GM12878 (cell line): ENCODE measurements at regions not wholly inside any gene's neighbourhood (a gene's known extent, or its start where the extent isn't known, plus 50 kb on each side); places are given as distances from the start of the nearest gene placed in this dataset.

Experiments
- ATAC-seq: fragments of 200-7000 bp; cut with Tn5 transposase; 3 replicates; pipeline ENCODE4 v1.9.1; 2020; ENCODE audit warnings: mild to moderate bottlenecking, moderate library complexity
- BruUV-seq: library from RNA; stranded (reverse); fragments of 400-500 nt; replicated peaks from 2 replicates; lab custom pipeline; 2021; lab: Mats Ljungman, UMichigan
- CTCF ChIA-PET: fragments of 300-600 bp; sonication (Branson Sonifier 250); formaldehyde crosslinking; extraction: SDS; loops from one replicate; lab custom pipeline; 2021; ENCODE audit warnings: inconsistent platforms; lab: Yijun Ruan, JAX
- POLR2A ChIA-PET: fragments of 350-600 bp; formaldehyde crosslinking; extraction: SDS; loops from one replicate; lab custom pipeline; 2021; ENCODE audit warnings: inconsistent platforms; lab: Charles Lee
- RAD21 ChIA-PET: fragments of 300-600 bp; sonication (Branson Sonifier 250); formaldehyde crosslinking; loops from one replicate; lab custom pipeline; 2023; ENCODE audit warnings: antibody characterized with exemption; ENCODE audit not compliant: unreplicated experiment; lab: Charles Lee
- SMC1A ChIA-PET: fragments of 300-600 bp; sonication (Branson Sonifier 250); formaldehyde crosslinking; loops from one replicate; lab custom pipeline; 2023; ENCODE audit not compliant: unreplicated experiment, uncharacterized antibody; lab: Charles Lee
- DNase-seq: peaks from one replicate; pipeline ENCODE4 v3.0.0-alpha.2; 2011; ENCODE audit warnings: low read depth, low spot score
- FAIRE-seq: peaks from 3 replicates; lab custom pipeline; 2011; peaks lifted over from hg19 to GRCh38; lab: Jason Lieb, UNC
- H2AFZ ChIP-seq: 2 replicates; pipeline ENCODE4 v1.6.0; 2011; ENCODE audit warnings: low read depth, low read length, control low read depth; ENCODE audit not compliant: control insufficient read depth
- H3K27ac ChIP-seq: 2 replicates; pipeline ENCODE4 v1.5.1; 2011; ENCODE audit warnings: control low read depth; ENCODE audit not compliant: control insufficient read depth, insufficient read depth
- H3K27me3 ChIP-seq, 2 experiments: replicated peaks in 1 of 2; 2 replicates each; pipeline versions ENCODE4 v1.6.0 to v1.6.1; 2011; ENCODE audit warnings: low read length in 1 of 2; ENCODE audit not compliant: control insufficient read depth in 2 of 2, insufficient read depth in 2 of 2
- H3K36me3 ChIP-seq, 2 experiments: 2 replicates each; pipeline ENCODE4 v1.5.1; 2011; ENCODE audit warnings: low read length in 1 of 2; ENCODE audit not compliant: control insufficient read depth in 2 of 2, insufficient read depth in 2 of 2
- H3K4me1 ChIP-seq: 2 replicates; pipeline ENCODE4 v1.6.1; 2011; ENCODE audit warnings: mild to moderate bottlenecking, low read length, moderate library complexity, mixed read lengths; ENCODE audit not compliant: control insufficient read depth, insufficient read depth
- H3K4me2 ChIP-seq: 2 replicates; pipeline ENCODE4 v1.6.0; 2011; ENCODE audit warnings: control low read depth; ENCODE audit not compliant: control insufficient read depth, insufficient read depth
- H3K4me3 ChIP-seq: fragments of 200-600 bp; sonication (generic); 2 replicates; pipeline ENCODE4 v1.5.1; 2016
- H3K79me2 ChIP-seq: 2 replicates; pipeline ENCODE4 v1.6.0; 2011; ENCODE audit warnings: low read length; ENCODE audit not compliant: control insufficient read depth, insufficient read depth
- H3K9ac ChIP-seq: 2 replicates; pipeline ENCODE4 v1.8.0; 2011; ENCODE audit warnings: low read length, control low read depth, mixed read lengths; ENCODE audit not compliant: control insufficient read depth, insufficient read depth
- H3K9me3 ChIP-seq: replicated peaks from 3 replicates; pipeline ENCODE4 v1.5.1; 2011; ENCODE audit warnings: mild to moderate bottlenecking, low read length; ENCODE audit not compliant: control insufficient read depth, insufficient read depth
- H4K20me1 ChIP-seq: 2 replicates; pipeline ENCODE4 v1.6.0; 2011; ENCODE audit not compliant: control insufficient read depth, insufficient read depth
- CBFB ChIP-seq: IDR thresholded peaks from 2 replicates; pipeline ENCODE4 v1.6.1; 2016; ENCODE audit warnings: antibody characterized with exemption, low read depth
- IRF4 ChIP-seq: IDR thresholded peaks from 2 replicates; pipeline ENCODE4 v1.6.1; 2011; ENCODE audit warnings: low read depth, low read length
- NFYB ChIP-seq: IDR thresholded peaks from 2 replicates; pipeline ENCODE4 v1.6.1; 2011; ENCODE audit warnings: low read depth, mild to moderate bottlenecking, low read length, improper control_type of control experiment, moderate library complexity; ENCODE audit not compliant: insufficient read depth
- RAD21 ChIP-seq: IDR thresholded peaks from 2 replicates; pipeline ENCODE4 v1.6.1; 2011; ENCODE audit warnings: mild to moderate bottlenecking, low read depth, low read length, moderate library complexity; ENCODE audit not compliant: insufficient read depth
- TCF7 ChIP-seq: IDR thresholded peaks from 2 replicates; pipeline ENCODE4 v1.6.1; 2014; ENCODE audit warnings: antibody characterized with exemption, borderline replicate concordance
- WGBS: methylation state at CpG from one replicate; pipeline ENCODE4 v1.1.6; 2016; ENCODE audit warnings: low lambda C conversion rate; ENCODE audit not compliant: insufficient replicate concordance, insufficient coverage; ENCODE audit errors: missing lambda C conversion rate; 5-methylcytosine and 5-hydroxymethylcytosine counted together
- in situ Hi-C: fragments of 300-500 bp; cut with MboI; formaldehyde crosslinking; loops from 9 replicates; pipeline ENCODE4 v1.14.3; 2018; ENCODE audit warnings: mixed read lengths
- intact Hi-C: fragments of 100-400 bp; cut with micrococcal nuclease; formaldehyde crosslinking; loops from one replicate; pipeline ENCODE4 v1.14.2; 2022; ENCODE audit not compliant: unreplicated experiment
- TF ChIP-seq, protein P1 (sequence below), 3 experiments: IDR thresholded peaks in 2 of 3; conservative IDR thresholded peaks in 1 of 3; 2 replicates each; pipeline ENCODE4 v1.5.1; 2011; ENCODE audit warnings: low read depth in 3 of 3, low read length in 3 of 3, mild to moderate bottlenecking in 3 of 3, control low read depth in 2 of 3, moderate library complexity in 2 of 3, inconsistent platforms in 1 of 3, mixed read lengths in 1 of 3; ENCODE audit not compliant: control insufficient read depth in 2 of 3, insufficient read depth in 1 of 3; ENCODE audit errors: extremely low read depth in 1 of 3
- TF ChIP-seq, protein P2 (sequence below): IDR thresholded peaks from 2 replicates; pipeline ENCODE4 v1.6.1; 2012; ENCODE audit warnings: low read depth, low read length, improper control_type of control experiment
- TF ChIP-seq, protein P3 (sequence below): IDR thresholded peaks from 2 replicates; pipeline ENCODE4 v1.6.1; 2012; ENCODE audit warnings: low read length, inconsistent platforms

GRCh38 chr2:230631470-230631869 is 81.2 kb upstream of the CAB39 start:
- ATAC-seq, result no peak
- H3K9ac ChIP-seq, result no peak overlapping the region
- H3K4me1 ChIP-seq, result peaks cover 3% of the 10 kb centered on the region; the same call in 1 of the 2 replicates
- no peaks in the 10 kb centered on the region for H3K36me3 ChIP-seq
- H3K9me3 ChIP-seq, result no peaks in the 10 kb centered on the region
- H4K20me1 ChIP-seq, result no peaks in the 10 kb centered on the region
- no peak for TF ChIP-seq IRF4
- TF ChIP-seq, protein P1, sequence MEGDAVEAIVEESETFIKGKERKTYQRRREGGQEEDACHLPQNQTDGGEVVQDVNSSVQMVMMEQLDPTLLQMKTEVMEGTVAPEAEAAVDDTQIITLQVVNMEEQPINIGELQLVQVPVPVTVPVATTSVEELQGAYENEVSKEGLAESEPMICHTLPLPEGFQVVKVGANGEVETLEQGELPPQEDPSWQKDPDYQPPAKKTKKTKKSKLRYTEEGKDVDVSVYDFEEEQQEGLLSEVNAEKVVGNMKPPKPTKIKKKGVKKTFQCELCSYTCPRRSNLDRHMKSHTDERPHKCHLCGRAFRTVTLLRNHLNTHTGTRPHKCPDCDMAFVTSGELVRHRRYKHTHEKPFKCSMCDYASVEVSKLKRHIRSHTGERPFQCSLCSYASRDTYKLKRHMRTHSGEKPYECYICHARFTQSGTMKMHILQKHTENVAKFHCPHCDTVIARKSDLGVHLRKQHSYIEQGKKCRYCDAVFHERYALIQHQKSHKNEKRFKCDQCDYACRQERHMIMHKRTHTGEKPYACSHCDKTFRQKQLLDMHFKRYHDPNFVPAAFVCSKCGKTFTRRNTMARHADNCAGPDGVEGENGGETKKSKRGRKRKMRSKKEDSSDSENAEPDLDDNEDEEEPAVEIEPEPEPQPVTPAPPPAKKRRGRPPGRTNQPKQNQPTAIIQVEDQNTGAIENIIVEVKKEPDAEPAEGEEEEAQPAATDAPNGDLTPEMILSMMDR (IDR thresholded peaks at IDR 0.05 in 2 of 3, conservative IDR thresholded peaks at IDR 0.05 in 1 of 3; ENCODE audit: control insufficient read depth in 2 of 3, extremely low read depth in 1 of 3, insufficient read depth in 1 of 3, low read depth in 3 of 3, low read length in 3 of 3), result 0 out of 6 replicates have a peak, but pooled peaks of 1 of the 3 experiments have one; percentile 8
- BruUV-seq, result no TSS peak
- ChIA-PET POLR2A (interaction anchor here (0.9 kb wide), 1 partner anchor 10 kb away, joined by 3 read pairs; no protein-coding TSS in a partner anchor), CTCF (interaction anchor here (0.8 kb wide), 1 partner anchor 11 kb away, joined by 4 read pairs; no protein-coding TSS in a partner anchor), RAD21 (no interaction called here), SMC1A (interaction anchor here (0.8 to 6.5 kb wide), 2 partner anchors 15 to 84 kb away, joined by 3 to 26 read pairs; no protein-coding TSS in a partner anchor)
- intact Hi-C loops, result loop anchor here (5.0 kb wide), 1 partner anchor 166 kb away; no protein-coding TSS in a partner anchor
- no peak overlapping the region for H2AFZ ChIP-seq
- no peaks in the 10 kb centered on the region for H3K79me2 ChIP-seq
- no peak overlapping the region for H3K27ac ChIP-seq
- 55% methylated on average over 4 of the region's 4 CpGs for WGBS
- DNase-seq, result no peak
- no peaks in the 10 kb centered on the region for H3K27me3 ChIP-seq
- in situ Hi-C loops, result no loop called here
- H3K4me2 ChIP-seq, result no peak overlapping the region
- no peak overlapping the region for H3K4me3 ChIP-seq
- no peak for FAIRE-seq

GRCh38 chr2:230634146-230634545 is 78.5 kb upstream of the CAB39 start:
- Histone ChIP-seq H3K9ac (no peak overlapping the region), H3K27ac (no peak overlapping the region), H3K4me3 (no peak overlapping the region), H2AFZ (no peak overlapping the region), H3K9me3 (no peaks in the 10 kb centered on the region), H3K36me3 (no peaks in the 10 kb centered on the region), H3K79me2 (no peaks in the 10 kb centered on the region), H3K4me1 (peaks cover 14% of the 10 kb centered on the region), H3K4me2 (no peak overlapping the region), H4K20me1 (no peaks in the 10 kb centered on the region), H3K27me3 (no peaks in the 10 kb centered on the region)
- POLR2A ChIA-PET, result interaction anchor here (0.5 to 4.0 kb wide), 5 partner anchors 10 to 318 kb away, joined by 4 to 27 read pairs (median 5); no protein-coding TSS in a partner anchor
- RAD21 ChIA-PET, result interaction anchor here (0.7 to 4.2 kb wide), 10 partner anchors 10 to 565 kb away, joined by 3 to 49 read pairs (median 5); no protein-coding TSS in a partner anchor
- CTCF ChIA-PET, result interaction anchor here (0.7 to 1.3 kb wide), 3 partner anchors 17 to 287 kb away, joined by 3 to 4 read pairs (median 3); no protein-coding TSS in a partner anchor
- no peak for FAIRE-seq
- intact Hi-C loops (loop anchor here (5.0 kb wide), 1 partner anchor 163 kb away; no protein-coding TSS in a partner anchor), in situ Hi-C loops (no loop called here)
- no peak for ATAC-seq
- BruUV-seq, result no TSS peak
- no peak for DNase-seq
- SMC1A ChIA-PET, result interaction anchor here (0.6 to 6.9 kb wide), 10 partner anchors 15 to 164 kb away, joined by 3 to 75 read pairs (median 4); no protein-coding TSS in a partner anchor
- 39% methylated on average over 1 of the region's 1 CpG for WGBS
- TF ChIP-seq RAD21 (no peak), TCF7 (no peak), NFYB (no peak), CBFB (no peak)
- TF ChIP-seq, protein P2, sequence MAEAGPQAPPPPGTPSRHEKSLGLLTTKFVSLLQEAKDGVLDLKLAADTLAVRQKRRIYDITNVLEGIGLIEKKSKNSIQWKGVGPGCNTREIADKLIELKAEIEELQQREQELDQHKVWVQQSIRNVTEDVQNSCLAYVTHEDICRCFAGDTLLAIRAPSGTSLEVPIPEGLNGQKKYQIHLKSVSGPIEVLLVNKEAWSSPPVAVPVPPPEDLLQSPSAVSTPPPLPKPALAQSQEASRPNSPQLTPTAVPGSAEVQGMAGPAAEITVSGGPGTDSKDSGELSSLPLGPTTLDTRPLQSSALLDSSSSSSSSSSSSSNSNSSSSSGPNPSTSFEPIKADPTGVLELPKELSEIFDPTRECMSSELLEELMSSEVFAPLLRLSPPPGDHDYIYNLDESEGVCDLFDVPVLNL, result no peak
- TF ChIP-seq, protein P3, sequence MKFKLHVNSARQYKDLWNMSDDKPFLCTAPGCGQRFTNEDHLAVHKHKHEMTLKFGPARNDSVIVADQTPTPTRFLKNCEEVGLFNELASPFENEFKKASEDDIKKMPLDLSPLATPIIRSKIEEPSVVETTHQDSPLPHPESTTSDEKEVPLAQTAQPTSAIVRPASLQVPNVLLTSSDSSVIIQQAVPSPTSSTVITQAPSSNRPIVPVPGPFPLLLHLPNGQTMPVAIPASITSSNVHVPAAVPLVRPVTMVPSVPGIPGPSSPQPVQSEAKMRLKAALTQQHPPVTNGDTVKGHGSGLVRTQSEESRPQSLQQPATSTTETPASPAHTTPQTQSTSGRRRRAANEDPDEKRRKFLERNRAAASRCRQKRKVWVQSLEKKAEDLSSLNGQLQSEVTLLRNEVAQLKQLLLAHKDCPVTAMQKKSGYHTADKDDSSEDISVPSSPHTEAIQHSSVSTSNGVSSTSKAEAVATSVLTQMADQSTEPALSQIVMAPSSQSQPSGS, result no peak
